ENCODE measurements at regions not wholly inside any gene's neighbourhood (a gene's known extent, or its start where the extent isn't known, plus 50 kb on each side); places are given as distances from the start of the nearest gene placed in this dataset.

GRCh38 chrX:142096253-142096652, 108.8 kb downstream of the MAGEC2 start:
- H3K9me3 ChIP-seq (ENCODE audit: low read length), result no peaks in the 10 kb centered on the region
- H2AFZ ChIP-seq (ENCODE audit: low read depth, low read length), result no peak overlapping the region
- TF ChIP-seq MXI1 (conservative IDR thresholded peaks at IDR 0.05; ENCODE audit: poor library complexity, severe bottlenecking) (no peak), EP300 (conservative IDR thresholded peaks at IDR 0.05; ENCODE audit: poor library complexity, severe bottlenecking) (no peak), POLR2AphosphoS5 (IDR thresholded peaks at IDR 0.05) (no peak), TAF1 (IDR thresholded peaks at IDR 0.05; ENCODE audit: low read depth) (no peak), EZH2 (IDR thresholded peaks at IDR 0.05; ENCODE audit: borderline replicate concordance, insufficient read depth, low read length, poor library complexity, severe bottlenecking) (no peak), SMC3 (conservative IDR thresholded peaks at IDR 0.05; ENCODE audit: poor library complexity) (no peak), RAD21 (conservative IDR thresholded peaks at IDR 0.05) (no peak), CTCF (IDR thresholded peaks at IDR 0.05; ENCODE audit: poor library complexity, severe bottlenecking) (no peak)
- TF ChIP-seq, protein P1, sequence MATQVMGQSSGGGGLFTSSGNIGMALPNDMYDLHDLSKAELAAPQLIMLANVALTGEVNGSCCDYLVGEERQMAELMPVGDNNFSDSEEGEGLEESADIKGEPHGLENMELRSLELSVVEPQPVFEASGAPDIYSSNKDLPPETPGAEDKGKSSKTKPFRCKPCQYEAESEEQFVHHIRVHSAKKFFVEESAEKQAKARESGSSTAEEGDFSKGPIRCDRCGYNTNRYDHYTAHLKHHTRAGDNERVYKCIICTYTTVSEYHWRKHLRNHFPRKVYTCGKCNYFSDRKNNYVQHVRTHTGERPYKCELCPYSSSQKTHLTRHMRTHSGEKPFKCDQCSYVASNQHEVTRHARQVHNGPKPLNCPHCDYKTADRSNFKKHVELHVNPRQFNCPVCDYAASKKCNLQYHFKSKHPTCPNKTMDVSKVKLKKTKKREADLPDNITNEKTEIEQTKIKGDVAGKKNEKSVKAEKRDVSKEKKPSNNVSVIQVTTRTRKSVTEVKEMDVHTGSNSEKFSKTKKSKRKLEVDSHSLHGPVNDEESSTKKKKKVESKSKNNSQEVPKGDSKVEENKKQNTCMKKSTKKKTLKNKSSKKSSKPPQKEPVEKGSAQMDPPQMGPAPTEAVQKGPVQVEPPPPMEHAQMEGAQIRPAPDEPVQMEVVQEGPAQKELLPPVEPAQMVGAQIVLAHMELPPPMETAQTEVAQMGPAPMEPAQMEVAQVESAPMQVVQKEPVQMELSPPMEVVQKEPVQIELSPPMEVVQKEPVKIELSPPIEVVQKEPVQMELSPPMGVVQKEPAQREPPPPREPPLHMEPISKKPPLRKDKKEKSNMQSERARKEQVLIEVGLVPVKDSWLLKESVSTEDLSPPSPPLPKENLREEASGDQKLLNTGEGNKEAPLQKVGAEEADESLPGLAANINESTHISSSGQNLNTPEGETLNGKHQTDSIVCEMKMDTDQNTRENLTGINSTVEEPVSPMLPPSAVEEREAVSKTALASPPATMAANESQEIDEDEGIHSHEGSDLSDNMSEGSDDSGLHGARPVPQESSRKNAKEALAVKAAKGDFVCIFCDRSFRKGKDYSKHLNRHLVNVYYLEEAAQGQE (IDR thresholded peaks at IDR 0.05; ENCODE audit: borderline replicate concordance), result no peak
- H3K36me3 ChIP-seq (ENCODE audit: insufficient read depth, low read length), result no peaks in the 10 kb centered on the region
- no peaks in the 10 kb centered on the region for H3F3A ChIP-seq (ENCODE audit: insufficient read depth, low read length, poor library complexity, severe bottlenecking)
- no peak overlapping the region for H3K27ac ChIP-seq (ENCODE audit: low read length)
- H3K79me2 ChIP-seq (replicated peaks; ENCODE audit: insufficient read depth, low read length), result no peaks in the 10 kb centered on the region
- H3K9ac ChIP-seq (ENCODE audit: low read length), result no peak overlapping the region
- H3K4me2 ChIP-seq (ENCODE audit: low read length), result no peak overlapping the region
- H3K4me3 ChIP-seq (ENCODE audit: low read length), result no peak overlapping the region
- no peaks in the 10 kb centered on the region for H3K9me2 ChIP-seq (ENCODE audit: insufficient read depth, low read length)
- H3K27me3 ChIP-seq (ENCODE audit: insufficient read depth, low read depth, low read length), result no peaks in the 10 kb centered on the region
- no peaks in the 10 kb centered on the region for H4K20me1 ChIP-seq (ENCODE audit: insufficient read depth)

DNA sequence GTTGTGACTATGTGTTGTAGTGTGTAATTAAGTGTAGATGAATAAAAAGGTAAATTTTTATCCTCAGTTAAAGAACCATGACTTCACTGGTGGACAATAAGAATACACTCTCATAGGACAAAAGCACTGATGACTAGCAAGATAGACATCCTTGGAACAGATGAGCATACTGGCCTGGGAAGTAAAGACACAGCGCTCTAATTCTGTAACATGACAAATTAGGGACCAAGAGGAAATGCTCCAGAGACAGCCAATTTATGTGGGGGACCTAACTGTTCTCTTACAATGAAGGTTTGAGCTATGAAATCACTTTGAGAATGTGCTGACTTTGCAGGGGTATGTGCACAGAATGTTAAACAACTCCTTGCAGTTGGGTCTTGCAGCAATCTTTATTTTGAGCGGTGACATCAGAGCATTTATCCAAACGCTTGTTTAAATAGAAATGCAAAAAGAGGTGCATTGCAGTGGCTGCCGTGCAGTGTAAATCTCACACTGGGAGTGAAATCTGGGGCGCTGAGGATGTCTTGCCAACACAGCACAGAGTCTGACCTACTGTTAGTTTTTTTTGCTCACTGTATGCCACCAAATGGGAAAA, 109.3 kb downstream of the MAGEC2 start:
- Histone ChIP-seq H3F3A (ENCODE audit: insufficient read depth, low read length, poor library complexity, severe bottlenecking) (no peaks in the 10 kb centered on the region), H3K4me3 (ENCODE audit: low read length) (no peak overlapping the region), H3K36me3 (ENCODE audit: insufficient read depth, low read length) (no peaks in the 10 kb centered on the region), H4K20me1 (ENCODE audit: insufficient read depth) (no peaks in the 10 kb centered on the region), H3K9ac (ENCODE audit: low read length) (no peak overlapping the region), H3K27me3 (ENCODE audit: insufficient read depth, low read depth, low read length) (no peaks in the 10 kb centered on the region), H3K27ac (ENCODE audit: low read length) (no peak overlapping the region), H3K4me2 (ENCODE audit: low read length) (no peak overlapping the region), H3K79me2 (replicated peaks; ENCODE audit: insufficient read depth, low read length) (no peaks in the 10 kb centered on the region), H3K9me2 (ENCODE audit: insufficient read depth, low read length) (no peaks in the 10 kb centered on the region), H3K9me3 (ENCODE audit: low read length) (no peaks in the 10 kb centered on the region), H2AFZ (ENCODE audit: low read depth, low read length) (no peak overlapping the region)
- TF ChIP-seq EZH2 (IDR thresholded peaks at IDR 0.05; ENCODE audit: borderline replicate concordance, insufficient read depth, low read length, poor library complexity, severe bottlenecking) (no peak), MXI1 (conservative IDR thresholded peaks at IDR 0.05; ENCODE audit: poor library complexity, severe bottlenecking) (no peak), CTCF (IDR thresholded peaks at IDR 0.05; ENCODE audit: poor library complexity, severe bottlenecking) (no peak), RAD21 (conservative IDR thresholded peaks at IDR 0.05) (no peak), POLR2AphosphoS5 (IDR thresholded peaks at IDR 0.05) (no peak), TAF1 (IDR thresholded peaks at IDR 0.05; ENCODE audit: low read depth) (no peak), SMC3 (conservative IDR thresholded peaks at IDR 0.05; ENCODE audit: poor library complexity) (no peak), EP300 (conservative IDR thresholded peaks at IDR 0.05; ENCODE audit: poor library complexity, severe bottlenecking) (no peak)
- TF ChIP-seq, protein P1 (IDR thresholded peaks at IDR 0.05; ENCODE audit: borderline replicate concordance), result no peak
